Renal cortical epithelial cell (primary cell): ENCODE measurements at regions not wholly inside any gene's neighbourhood (a gene's known extent, or its start where the extent isn't known, plus 50 kb on each side); places are given as distances from the start of the nearest gene placed in this dataset.
"Not testable (repeated sequence)": the region's sequence is repeated elsewhere in the genome, so short reads cannot be mapped to it uniquely, and the experiment has no call there.

ENCODE experiments used
- DNase-seq: peaks from one replicate; pipeline ENCODE4 v3.0.0-alpha.2; 2011; ENCODE audit warnings: low read depth

DNA sequence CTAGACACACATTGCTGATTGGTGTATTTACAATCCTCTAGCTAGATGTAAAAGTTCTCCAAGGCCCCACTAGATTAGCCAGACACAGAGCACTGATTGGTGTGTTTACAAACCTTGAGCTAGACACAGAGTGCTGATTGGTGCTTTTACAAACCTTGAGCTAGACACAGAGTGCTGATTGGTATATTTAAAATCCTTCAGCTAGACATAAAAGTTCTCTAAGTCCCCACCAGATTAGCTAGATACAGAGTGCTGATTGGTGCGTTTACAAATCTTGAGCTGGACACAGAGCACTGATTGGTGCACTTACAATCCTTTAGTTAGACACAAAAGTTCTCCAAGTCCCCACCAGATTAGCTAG, 63.8 kb upstream of the DDHD1 start:
- DNase-seq: not testable (repeated sequence)

GRCh38 chr14:53216478-53216877, 63.4 kb upstream of the DDHD1 start:
- DNase-seq: not testable (repeated sequence)

DNA sequence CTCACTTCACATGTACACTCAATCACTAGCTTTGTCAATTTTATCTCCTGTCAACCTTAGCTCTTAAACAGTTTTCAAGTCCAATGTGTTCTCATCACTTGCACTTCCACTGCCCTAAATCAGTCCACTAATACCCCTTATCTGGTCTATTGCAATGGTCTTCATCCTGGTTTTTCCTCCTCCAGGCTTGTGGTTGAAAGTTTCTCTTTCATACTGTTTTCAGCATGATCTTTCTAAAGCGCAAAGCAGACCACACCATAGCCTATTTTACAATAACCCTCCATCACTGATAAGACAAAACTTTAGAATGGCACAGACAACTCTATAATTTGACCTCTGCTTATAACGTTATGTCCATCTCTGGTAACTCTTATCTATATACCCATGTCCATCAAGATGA, 62.0 kb upstream of the DDHD1 start:
- no peak for DNase-seq

GRCh38 chr14:53214384-53214783, 61.3 kb upstream of the DDHD1 start:
- no peak for DNase-seq

- DNase-seq: no peak
Observed at GRCh38 chr14:53213761-53214160, 60.6 kb upstream of the DDHD1 start.

- no peak for DNase-seq
Observed at GRCh38 chr14:53209370-53209769, 56.2 kb upstream of the DDHD1 start.
